ENCODE measurements at regions not wholly inside any gene's neighbourhood (a gene's known extent, or its start where the extent isn't known, plus 50 kb on each side); places are given as distances from the start of the nearest gene placed in this dataset.
"Not testable (repeated sequence)": the region's sequence is repeated elsewhere in the genome, so short reads cannot be mapped to it uniquely, and the experiment has no call there.

- TF ChIP-seq CTCF, POLR2A (IDR thresholded peaks at IDR 0.05): not testable (repeated sequence)
Measured at GRCh38 chr1:149695066-149695465, 87.4 kb upstream of the FCGR1A start.

Measured in lower leg skin (tissue), 3 donors.